ENCODE measurements at regions not wholly inside any gene's neighbourhood (a gene's known extent, or its start where the extent isn't known, plus 50 kb on each side); places are given as distances from the start of the nearest gene placed in this dataset.

- no peak for TF ChIP-seq POLR2AphosphoS5 (IDR thresholded peaks at IDR 0.05; ENCODE audit: low read depth, low read length)
- TF ChIP-seq CTCF (IDR thresholded peaks at IDR 0.05), result no peak
- TF ChIP-seq TCF12 (IDR thresholded peaks at IDR 0.05), result no peak
- no peak for TF ChIP-seq NRF1 (IDR thresholded peaks at IDR 0.05; ENCODE audit: low read depth, low read length)
- no peak for TF ChIP-seq SMC3 (IDR thresholded peaks at IDR 0.05; ENCODE audit: low read depth, low read length)
- TF ChIP-seq EP300 (IDR thresholded peaks at IDR 0.05; ENCODE audit: borderline replicate concordance in 1 of 2, low read depth in 1 of 2, low read length in 1 of 2), result no peak
- no peak for TF ChIP-seq GABPA (IDR thresholded peaks at IDR 0.05; ENCODE audit: low read depth)
These were observed 306.1 kb downstream of the NOL4 start for GRCh38 chr18:33918571-33918970.

Data from SK-N-SH (cell line).